Nephron (organoid): ENCODE measurements at regions not wholly inside any gene's neighbourhood (a gene's known extent, or its start where the extent isn't known, plus 50 kb on each side); places are given as distances from the start of the nearest gene placed in this dataset.
A peak's percentile ranks its signal among the peaks of the same experiment; 100 is the strongest.

Experiments
- H3K27ac Mint-ChIP-seq, 3 experiments: 2 replicates each; pipeline ENCODE4 v1.8.0; 2020; ENCODE audit warnings: mixed read lengths in 3 of 3, mild to moderate bottlenecking in 2 of 3, moderate library complexity in 1 of 3
- H3K27me3 Mint-ChIP-seq: 2 replicates; pipeline ENCODE4 v1.8.0; 2021; ENCODE audit warnings: low read depth, mild to moderate bottlenecking, moderate library complexity, mixed read lengths
- H3K36me3 Mint-ChIP-seq: 2 replicates; pipeline ENCODE4 v1.8.0; 2020; ENCODE audit warnings: low read depth, mixed read lengths
- H3K4me1 Mint-ChIP-seq: 2 replicates; pipeline ENCODE4 v1.8.0; 2020; ENCODE audit warnings: mixed read lengths
- H3K4me3 Mint-ChIP-seq, 3 experiments: 2 replicates each; pipeline ENCODE4 v1.8.0; 2020; ENCODE audit warnings: mild to moderate bottlenecking in 3 of 3, mixed read lengths in 3 of 3, moderate library complexity in 2 of 3
- H3K9me3 Mint-ChIP-seq: 2 replicates; pipeline ENCODE4 v1.8.0; 2020; ENCODE audit warnings: mixed read lengths
- CTCF ChIP-seq, 3 experiments: fragments of 200-600 bp; sonication (generic); IDR thresholded peaks; one replicate each; pipeline ENCODE4 v1.5.0; 2021; ENCODE audit warnings: antibody characterized with exemption in 3 of 3; ENCODE audit not compliant: unreplicated experiment in 3 of 3

DNA sequence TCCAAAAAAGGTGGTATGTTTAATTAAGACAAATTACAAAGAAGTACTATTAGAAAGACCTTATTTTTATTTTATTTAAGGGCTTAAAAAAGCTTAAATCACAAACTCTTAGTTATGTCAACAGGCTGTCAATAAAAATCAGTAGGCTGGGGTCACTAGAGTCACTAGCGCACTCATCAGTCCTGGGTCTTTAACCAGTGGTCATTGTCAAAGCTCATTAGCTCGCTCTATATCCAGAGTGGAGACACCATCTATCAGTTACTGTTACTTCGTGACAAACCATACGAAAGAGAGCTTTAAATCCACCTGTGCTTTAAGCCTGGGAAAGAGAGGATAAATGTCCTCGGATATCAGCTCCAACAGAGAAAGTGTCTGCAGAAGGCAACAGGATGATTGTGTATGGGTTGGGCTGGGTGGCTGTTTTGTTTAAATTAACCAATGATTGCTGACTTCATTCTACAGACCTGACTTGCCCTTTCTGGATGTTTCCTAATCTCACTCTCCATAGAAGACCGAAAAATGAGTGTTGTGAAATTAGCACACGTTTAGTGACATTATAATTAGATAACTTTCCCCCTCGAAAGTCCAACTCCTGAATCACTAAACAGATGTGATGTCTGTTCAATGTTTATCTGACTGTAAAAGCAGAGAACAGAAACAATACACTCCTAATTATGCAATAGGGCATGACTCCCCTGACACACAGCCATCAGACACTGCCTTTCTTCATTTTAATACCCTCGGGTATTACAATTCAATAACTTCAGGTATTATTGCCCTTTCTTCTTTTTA is 123.6 kb upstream of the TNPO1 start:
- no peaks in the 10 kb centered on the region for H3K36me3 Mint-ChIP-seq
- H3K27me3 Mint-ChIP-seq = no peaks in the 10 kb centered on the region
- H3K9me3 Mint-ChIP-seq = no peaks in the 10 kb centered on the region
- TF ChIP-seq CTCF (IDR thresholded peaks at IDR 0.05; ENCODE audit: unreplicated experiment in 3 of 3) = no peak
- H3K4me1 Mint-ChIP-seq = peaks cover 19% of the 10 kb centered on the region
- no peak overlapping the region for H3K4me3 Mint-ChIP-seq
- H3K27ac Mint-ChIP-seq = no peak overlapping the region

DNA sequence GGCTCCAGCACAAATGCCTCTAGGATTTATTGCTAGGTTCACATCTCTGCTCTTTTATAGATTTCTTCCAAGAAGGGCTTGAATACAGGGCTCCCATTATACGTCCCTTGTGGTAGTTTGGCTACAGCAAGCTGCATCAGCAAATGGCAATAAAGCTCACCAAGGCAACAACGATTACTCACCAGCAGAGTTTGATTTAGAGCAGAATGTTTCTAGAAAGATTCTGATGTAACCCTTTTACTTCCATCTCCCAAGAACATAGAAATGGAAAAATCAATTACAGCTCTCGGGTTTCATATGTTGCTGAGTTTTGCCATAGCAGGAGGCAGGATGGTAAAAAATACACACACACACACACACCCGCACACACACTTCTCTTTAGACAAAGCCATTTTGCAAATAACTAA is 124.2 kb upstream of the TNPO1 start:
- peak overlapping the region; percentile 3 to 43 (median 9) for H3K27ac Mint-ChIP-seq
- peaks cover 22% of the 10 kb centered on the region for H3K4me1 Mint-ChIP-seq
- TF ChIP-seq CTCF (IDR thresholded peaks at IDR 0.05; ENCODE audit: unreplicated experiment in 3 of 3) = no peak
- H3K9me3 Mint-ChIP-seq = no peaks in the 10 kb centered on the region
- H3K27me3 Mint-ChIP-seq = no peaks in the 10 kb centered on the region
- no peaks in the 10 kb centered on the region for H3K36me3 Mint-ChIP-seq
- H3K4me3 Mint-ChIP-seq = no peak overlapping the region

DNA sequence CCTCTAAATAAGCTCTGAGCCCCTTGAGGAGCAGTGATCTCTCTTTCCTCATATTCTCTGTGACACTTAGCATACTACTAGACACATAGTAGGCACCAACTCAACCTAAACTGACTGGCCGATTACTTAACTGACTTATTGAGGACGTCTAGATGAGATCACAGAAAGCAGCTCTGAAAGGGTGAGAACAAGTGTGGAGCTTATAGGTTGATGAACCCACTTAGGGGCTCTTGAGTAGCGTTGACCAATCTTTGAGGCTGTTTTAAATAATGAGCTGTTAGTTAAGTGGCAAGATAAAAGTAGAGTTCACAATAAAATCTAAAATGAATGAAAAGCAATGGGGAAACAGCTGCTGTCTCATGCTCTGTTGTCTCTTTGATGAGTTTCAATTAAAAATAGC is 124.7 kb upstream of the TNPO1 start:
- H3K27ac Mint-ChIP-seq = peak overlapping the region in 2 of 3 experiments; percentile 9 to 43
- H3K4me3 Mint-ChIP-seq = no peak overlapping the region
- no peaks in the 10 kb centered on the region for H3K27me3 Mint-ChIP-seq
- H3K36me3 Mint-ChIP-seq = no peaks in the 10 kb centered on the region
- H3K4me1 Mint-ChIP-seq = peaks cover 21% of the 10 kb centered on the region
- TF ChIP-seq CTCF (IDR thresholded peaks at IDR 0.05; ENCODE audit: unreplicated experiment in 3 of 3) = no peak
- H3K9me3 Mint-ChIP-seq = no peaks in the 10 kb centered on the region

GRCh38 chr5:72688916-72689315 is 127.5 kb upstream of the TNPO1 start:
- peaks cover 14% of the 10 kb centered on the region for H3K4me1 Mint-ChIP-seq
- no peaks in the 10 kb centered on the region for H3K36me3 Mint-ChIP-seq
- no peak for TF ChIP-seq CTCF (IDR thresholded peaks at IDR 0.05; ENCODE audit: unreplicated experiment in 3 of 3)
- no peak overlapping the region for H3K27ac Mint-ChIP-seq
- H3K4me3 Mint-ChIP-seq = no peak overlapping the region
- H3K27me3 Mint-ChIP-seq = no peaks in the 10 kb centered on the region
- peaks cover 2% of the 10 kb centered on the region for H3K9me3 Mint-ChIP-seq

GRCh38 chr5:72687288-72687687 is 129.2 kb upstream of the TNPO1 start:
- no peaks in the 10 kb centered on the region for H3K36me3 Mint-ChIP-seq
- H3K4me1 Mint-ChIP-seq = peaks cover 13% of the 10 kb centered on the region
- H3K4me3 Mint-ChIP-seq = no peak overlapping the region
- peaks cover 8% of the 10 kb centered on the region for H3K9me3 Mint-ChIP-seq
- TF ChIP-seq CTCF (IDR thresholded peaks at IDR 0.05; ENCODE audit: unreplicated experiment in 3 of 3) = no peak
- H3K27ac Mint-ChIP-seq = peak overlapping the region in 1 of 3 experiments; percentile 59
- no peaks in the 10 kb centered on the region for H3K27me3 Mint-ChIP-seq

DNA sequence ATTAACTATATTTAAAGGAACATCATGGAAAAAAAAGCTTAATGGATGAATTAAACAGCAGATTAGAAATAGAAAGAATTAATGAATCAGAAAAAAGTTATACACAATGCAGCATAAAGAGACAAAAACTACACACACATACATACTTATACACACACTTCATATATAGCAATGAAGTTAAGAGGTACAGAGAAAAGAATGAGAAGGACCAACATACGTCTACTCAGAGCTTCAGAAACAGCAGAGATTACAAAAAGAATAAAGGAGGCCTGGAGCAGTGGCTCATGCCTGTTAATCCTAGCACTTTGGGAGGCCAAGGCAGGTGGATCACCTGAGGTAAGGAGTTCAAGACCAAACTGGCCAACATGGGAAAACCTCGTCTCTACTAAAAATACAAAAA is 133.9 kb upstream of the TNPO1 start:
- Mint-ChIP-seq H3K4me3 (no peak overlapping the region), H3K36me3 (no peaks in the 10 kb centered on the region), H3K27ac (no peak overlapping the region), H3K9me3 (peaks cover 32% of the 10 kb centered on the region), H3K27me3 (no peaks in the 10 kb centered on the region), H3K4me1 (peaks cover 5% of the 10 kb centered on the region)
- no peak for TF ChIP-seq CTCF (IDR thresholded peaks at IDR 0.05; ENCODE audit: unreplicated experiment in 3 of 3)
